ENCODE measurements at regions not wholly inside any gene's neighbourhood (a gene's known extent, or its start where the extent isn't known, plus 50 kb on each side); places are given as distances from the start of the nearest gene placed in this dataset.
"Not testable (repeated sequence)": the region's sequence is repeated elsewhere in the genome, so short reads cannot be mapped to it uniquely, and the experiment has no call there.

GRCh38 chr2:38462121-38462661 lies 85.1 kb upstream of the ATL2 start:
- H3K4me3 ChIP-seq = no peak overlapping the region
- no peak for TF ChIP-seq POLR2A (IDR thresholded peaks at IDR 0.05)
- TF ChIP-seq, protein P1, sequence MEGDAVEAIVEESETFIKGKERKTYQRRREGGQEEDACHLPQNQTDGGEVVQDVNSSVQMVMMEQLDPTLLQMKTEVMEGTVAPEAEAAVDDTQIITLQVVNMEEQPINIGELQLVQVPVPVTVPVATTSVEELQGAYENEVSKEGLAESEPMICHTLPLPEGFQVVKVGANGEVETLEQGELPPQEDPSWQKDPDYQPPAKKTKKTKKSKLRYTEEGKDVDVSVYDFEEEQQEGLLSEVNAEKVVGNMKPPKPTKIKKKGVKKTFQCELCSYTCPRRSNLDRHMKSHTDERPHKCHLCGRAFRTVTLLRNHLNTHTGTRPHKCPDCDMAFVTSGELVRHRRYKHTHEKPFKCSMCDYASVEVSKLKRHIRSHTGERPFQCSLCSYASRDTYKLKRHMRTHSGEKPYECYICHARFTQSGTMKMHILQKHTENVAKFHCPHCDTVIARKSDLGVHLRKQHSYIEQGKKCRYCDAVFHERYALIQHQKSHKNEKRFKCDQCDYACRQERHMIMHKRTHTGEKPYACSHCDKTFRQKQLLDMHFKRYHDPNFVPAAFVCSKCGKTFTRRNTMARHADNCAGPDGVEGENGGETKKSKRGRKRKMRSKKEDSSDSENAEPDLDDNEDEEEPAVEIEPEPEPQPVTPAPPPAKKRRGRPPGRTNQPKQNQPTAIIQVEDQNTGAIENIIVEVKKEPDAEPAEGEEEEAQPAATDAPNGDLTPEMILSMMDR (IDR thresholded peaks at IDR 0.05) = no peak
- no peaks in the 10 kb centered on the region for H3K9me3 ChIP-seq
- peak overlapping the region; percentile 87 to 94 for H3K27ac ChIP-seq
- intact Hi-C loops (cut with DNase I; ENCODE audit: low total_unique reads) = no loop called here
- H3K27me3 ChIP-seq = no peaks in the 10 kb centered on the region
- peaks cover 3 to 14% of the 10 kb centered on the region in 2 donors for H3K4me1 ChIP-seq
- H3K36me3 ChIP-seq = no peaks in the 10 kb centered on the region
- DNase-seq = peak; percentile 69 to 84

- peak overlapping the region; percentile 87 to 94 for H3K27ac ChIP-seq
- intact Hi-C loops (cut with DNase I; ENCODE audit: low total_unique reads) = no loop called here
Measured at GRCh38 chr2:38461470-38461869, 84.4 kb upstream of the ATL2 start.

DNA sequence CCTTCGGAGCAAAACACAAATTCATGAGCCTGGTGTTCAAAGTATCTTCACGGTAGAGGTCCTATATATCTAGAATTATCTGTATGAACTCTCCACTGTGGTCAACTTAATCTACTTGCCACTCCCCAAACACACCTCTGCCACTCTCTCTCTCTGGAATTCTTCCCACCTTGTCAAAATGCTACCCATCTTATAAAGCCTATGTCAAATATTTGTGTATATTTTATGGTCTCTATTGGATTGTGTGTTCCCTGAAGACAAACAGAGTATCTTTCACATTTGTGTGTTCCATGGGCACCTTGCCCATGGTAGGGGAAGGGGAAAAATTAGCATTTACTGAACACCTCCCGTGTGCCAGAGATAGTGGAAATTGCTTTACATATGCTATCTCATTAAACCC lies 83.2 kb upstream of the ATL2 start:
- Histone ChIP-seq H3K27me3 (no peaks in the 10 kb centered on the region), H3K4me3 (no peak overlapping the region), H3K9me3 (no peaks in the 10 kb centered on the region), H3K4me1 (peaks cover 0 to 6% of the 10 kb centered on the region in 2 donors), H3K36me3 (no peaks in the 10 kb centered on the region), H3K27ac (no peak overlapping the region)
- intact Hi-C loops (cut with DNase I; ENCODE audit: low total_unique reads) = no loop called here
- TF ChIP-seq, protein P1 (IDR thresholded peaks at IDR 0.05) = no peak
- no peak for TF ChIP-seq POLR2A (IDR thresholded peaks at IDR 0.05)
- no peak for DNase-seq

More at GRCh38 chr2:38461470-38461869, 84.4 kb upstream of the ATL2 start:
- no peak for TF ChIP-seq POLR2A (IDR thresholded peaks at IDR 0.05)
- H3K4me3 ChIP-seq = no peak overlapping the region
- H3K9me3 ChIP-seq = no peaks in the 10 kb centered on the region
- H3K36me3 ChIP-seq = no peaks in the 10 kb centered on the region
- DNase-seq = no peak
- no peaks in the 10 kb centered on the region for H3K27me3 ChIP-seq
- H3K4me1 ChIP-seq = peaks cover 0 to 14% of the 10 kb centered on the region in 2 donors

GRCh38 chr2:38454081-38454480 lies 77.0 kb upstream of the ATL2 start:
- Histone ChIP-seq H3K27me3 (no peaks in the 10 kb centered on the region), H3K4me3 (no peak overlapping the region), H3K27ac (no peak overlapping the region), H3K9me3 (no peaks in the 10 kb centered on the region), H3K36me3 (no peaks in the 10 kb centered on the region), H3K4me1 (no peaks in the 10 kb centered on the region)
- TF ChIP-seq POLR2A (IDR thresholded peaks at IDR 0.05) = no peak
- TF ChIP-seq, protein P1 (IDR thresholded peaks at IDR 0.05) = no peak
- no peak for DNase-seq
- intact Hi-C loops (cut with DNase I; ENCODE audit: low total_unique reads) = no loop called here

GRCh38 chr2:38451778-38452177 lies 74.7 kb upstream of the ATL2 start:
- H3K27me3 ChIP-seq; H3K9me3 ChIP-seq; DNase-seq; intact Hi-C loops (cut with DNase I; ENCODE audit: low total_unique reads); H3K36me3 ChIP-seq; H3K27ac ChIP-seq; H3K4me1 ChIP-seq; H3K4me3 ChIP-seq: not testable (repeated sequence)

DNA sequence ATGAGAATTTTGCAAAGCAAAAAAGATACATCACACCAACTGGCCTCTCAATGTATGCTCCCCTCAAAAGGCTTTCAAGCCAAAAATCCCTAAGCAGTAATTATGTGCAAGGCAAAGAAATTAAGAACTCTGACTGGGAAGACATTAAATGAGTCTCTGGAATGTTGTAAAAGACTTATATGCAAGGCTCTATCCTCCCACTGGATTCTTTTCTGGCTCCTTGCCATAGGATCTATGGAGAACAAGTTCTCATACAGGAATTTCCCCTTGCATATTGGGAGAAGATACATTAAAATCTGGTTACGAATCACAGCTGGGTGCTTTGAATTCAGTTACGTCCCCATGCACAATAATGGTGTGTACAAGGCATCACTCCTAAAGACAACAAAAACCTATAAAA lies 73.4 kb upstream of the ATL2 start:
- Histone ChIP-seq H3K4me3 (no peak overlapping the region), H3K36me3 (no peaks in the 10 kb centered on the region), H3K9me3 (no peaks in the 10 kb centered on the region), H3K27ac (no peak overlapping the region), H3K27me3 (no peaks in the 10 kb centered on the region), H3K4me1 (no peaks in the 10 kb centered on the region)
- TF ChIP-seq, protein P1 (IDR thresholded peaks at IDR 0.05) = no peak
- TF ChIP-seq POLR2A (IDR thresholded peaks at IDR 0.05) = no peak
- intact Hi-C loops (cut with DNase I; ENCODE audit: low total_unique reads) = no loop called here
- no peak for DNase-seq
